Natural killer cell (primary cell): ENCODE measurements at regions not wholly inside any gene's neighbourhood (a gene's known extent, or its start where the extent isn't known, plus 50 kb on each side); places are given as distances from the start of the nearest gene placed in this dataset.

Source experiments
- ATAC-seq, 3 donors: fragments of 150-1000 bp in 2 of 3; fragments of 200-7000 bp in 1 of 3; cut with Tn5 transposase; 1 replicate in 1 of 3; 2 replicates in 2 of 3; pipeline ENCODE4 v1.10.0; 2021; ENCODE audit warnings: mild to moderate bottlenecking in 2 of 3, moderate library complexity in 2 of 3
- DNase-seq, 2 donors: peaks; one replicate each; pipeline versions ENCODE4 v3.0.0 to v3.0.0-alpha.2; 2013 to 2021; ENCODE audit warnings: mixed read lengths in 1 of 2
- H3K27ac ChIP-seq: one replicate; pipeline ENCODE4 v1.5.1; 2013; ENCODE audit warnings: mild to moderate bottlenecking, low read length
- H3K27me3 ChIP-seq: one replicate; pipeline ENCODE4 v1.6.1; 2013; ENCODE audit warnings: low read length; ENCODE audit not compliant: control insufficient read depth, insufficient read depth
- H3K36me3 ChIP-seq: one replicate; pipeline ENCODE4 v1.6.1; 2013; ENCODE audit warnings: low read length; ENCODE audit not compliant: control insufficient read depth, insufficient read depth
- H3K4me1 ChIP-seq: one replicate; pipeline ENCODE4 v1.6.1; 2013; ENCODE audit warnings: low read length; ENCODE audit not compliant: control insufficient read depth, insufficient read depth
- H3K4me3 ChIP-seq: one replicate; pipeline ENCODE4 v1.5.1; 2013; ENCODE audit warnings: low read length
- H3K9me3 ChIP-seq: one replicate; pipeline ENCODE4 v1.6.1; 2013; ENCODE audit warnings: low read length; ENCODE audit not compliant: control insufficient read depth, insufficient read depth
- H3K27ac Mint-ChIP-seq, 2 donors: one replicate each; pipeline ENCODE4 v1.8.0; 2022; ENCODE audit warnings: mild to moderate bottlenecking in 2 of 2, mixed read lengths in 2 of 2, moderate library complexity in 1 of 2
- H3K27me3 Mint-ChIP-seq, 2 donors: one replicate each; pipeline ENCODE4 v1.8.0; 2022; ENCODE audit warnings: low read depth in 2 of 2, mixed read lengths in 2 of 2
- H3K36me3 Mint-ChIP-seq: one replicate; pipeline ENCODE4 v1.8.0; 2022; ENCODE audit warnings: mixed read lengths
- H3K4me1 Mint-ChIP-seq, 2 donors: one replicate each; pipeline ENCODE4 v1.8.0; 2022; ENCODE audit warnings: mixed read lengths in 2 of 2
- H3K4me3 Mint-ChIP-seq: one replicate; pipeline ENCODE4 v1.8.0; 2022; ENCODE audit warnings: mild to moderate bottlenecking, moderate library complexity, mixed read lengths
- H3K9me3 Mint-ChIP-seq, 2 donors: one replicate each; pipeline ENCODE4 v1.8.0; 2022; ENCODE audit warnings: mixed read lengths in 2 of 2
- CTCF ChIP-seq: fragments of 200-600 bp; IDR thresholded peaks from one replicate; pipeline ENCODE4 v1.8.0; 2022; ENCODE audit warnings: antibody characterized with exemption
- WGBS: methylation state at CpG from one replicate; pipeline ENCODE4 v1.1.7; 2013; ENCODE audit warnings: missing lambda C conversion rate; ENCODE audit not compliant: insufficient coverage; 5-methylcytosine and 5-hydroxymethylcytosine counted together
- intact Hi-C: fragments of 100-400 bp; cut with micrococcal nuclease; formaldehyde crosslinking; loops from one replicate; pipeline ENCODE4 v1.14.2; 2022

- no peak overlapping the region for H3K4me3 Mint-ChIP-seq
- DNase-seq: no peak
- intact Hi-C loops: no loop called here
- 87% methylated on average over 11 of the region's 11 CpGs for WGBS
- no peak overlapping the region for H3K27ac Mint-ChIP-seq
- H3K9me3 ChIP-seq: no peaks in the 10 kb centered on the region
- no peaks in the 10 kb centered on the region for H3K27me3 ChIP-seq
- no peaks in the 10 kb centered on the region for H3K36me3 Mint-ChIP-seq
- TF ChIP-seq CTCF: no peak
- ATAC-seq: no peak
- no peaks in the 10 kb centered on the region for H3K27me3 Mint-ChIP-seq
- H3K4me1 Mint-ChIP-seq: no peaks in the 10 kb centered on the region
- H3K9me3 Mint-ChIP-seq: peaks cover 3% of the 10 kb centered on the region in 2 donors
- no peaks in the 10 kb centered on the region for H3K36me3 ChIP-seq
- H3K27ac ChIP-seq: no peak overlapping the region
- no peak overlapping the region for H3K4me3 ChIP-seq
- H3K4me1 ChIP-seq: no peaks in the 10 kb centered on the region
Observed at GRCh38 chr13:105984646-105985045, 550.8 kb downstream of the EFNB2 start.

GRCh38 chr13:105984236-105984635 lies 551.2 kb downstream of the EFNB2 start:
- H3K4me1 ChIP-seq: no peaks in the 10 kb centered on the region
- no peak for DNase-seq
- ATAC-seq: no peak
- H3K27ac Mint-ChIP-seq: no peak overlapping the region
- H3K27ac ChIP-seq: no peak overlapping the region
- H3K4me1 Mint-ChIP-seq: no peaks in the 10 kb centered on the region
- H3K4me3 ChIP-seq: no peak overlapping the region
- H3K36me3 ChIP-seq: no peaks in the 10 kb centered on the region
- no peaks in the 10 kb centered on the region for H3K9me3 ChIP-seq
- H3K36me3 Mint-ChIP-seq: no peaks in the 10 kb centered on the region
- intact Hi-C loops: no loop called here
- 96% methylated on average over 3 of the region's 3 CpGs for WGBS
- H3K4me3 Mint-ChIP-seq: no peak overlapping the region
- no peaks in the 10 kb centered on the region for H3K27me3 Mint-ChIP-seq
- no peaks in the 10 kb centered on the region for H3K27me3 ChIP-seq
- TF ChIP-seq CTCF: no peak
- H3K9me3 Mint-ChIP-seq: peaks cover 3% of the 10 kb centered on the region in 2 donors

- Mint-ChIP-seq H3K4me3 (no peak overlapping the region), H3K36me3 (no peaks in the 10 kb centered on the region), H3K9me3 (peaks cover 3% of the 10 kb centered on the region in 2 donors), H3K27ac (no peak overlapping the region), H3K27me3 (no peaks in the 10 kb centered on the region), H3K4me1 (no peaks in the 10 kb centered on the region)
- ATAC-seq (no peak), DNase-seq (no peak)
- no peaks in the 10 kb centered on the region for H3K4me1 ChIP-seq
- no peak overlapping the region for H3K27ac ChIP-seq
- no peaks in the 10 kb centered on the region for H3K36me3 ChIP-seq
- no peak for TF ChIP-seq CTCF
- no peaks in the 10 kb centered on the region for H3K27me3 ChIP-seq
- intact Hi-C loops: no loop called here
- 77% methylated on average over 11 of the region's 11 CpGs for WGBS
- no peak overlapping the region for H3K4me3 ChIP-seq
- H3K9me3 ChIP-seq: no peaks in the 10 kb centered on the region
Observed at GRCh38 chr13:105982219-105982930, 553.1 kb downstream of the EFNB2 start.
